ENCODE measurements at regions not wholly inside any gene's neighbourhood (a gene's known extent, or its start where the extent isn't known, plus 50 kb on each side); places are given as distances from the start of the nearest gene placed in this dataset.

DNA sequence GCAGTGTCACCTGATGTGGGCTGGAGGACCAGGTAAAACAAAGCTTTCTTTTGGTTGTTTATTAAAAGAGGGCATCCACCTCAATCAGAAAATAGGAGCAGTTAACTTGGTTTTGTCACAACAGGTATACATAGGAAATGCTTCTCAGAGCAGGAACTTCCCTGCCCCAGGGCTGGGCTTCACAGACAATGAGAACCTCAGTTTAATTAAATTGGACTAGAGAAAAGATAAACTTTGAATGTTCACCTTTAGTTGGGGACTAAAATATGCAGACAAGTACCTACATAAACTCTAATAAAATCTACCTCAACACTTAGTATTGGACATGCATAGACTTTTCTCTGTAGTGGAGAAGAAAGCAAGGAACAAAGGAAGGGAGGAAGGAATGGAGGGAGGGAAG is 392.0 kb downstream of the ENC1 start:
- no peaks in the 10 kb centered on the region for H3K79me2 ChIP-seq (replicated peaks; ENCODE audit: insufficient read depth)
- peaks cover 9% of the 10 kb centered on the region; the same call in 2 of the 3 replicates for H3K4me1 Mint-ChIP-seq
- H2AFZ ChIP-seq: no peak overlapping the region
- H3K4me3 ChIP-seq: no peak overlapping the region
- no peak overlapping the region for H3K4me2 ChIP-seq
- TF ChIP-seq NANOG (IDR thresholded peaks at IDR 0.05; ENCODE audit: borderline replicate concordance) (no peak), EZH2phosphoT487 (IDR thresholded peaks at IDR 0.05; ENCODE audit: unreplicated experiment) (no peak), EZH2 (IDR thresholded peaks at IDR 0.05; ENCODE audit: low read depth, unreplicated experiment) (no peak), ZNF114 (CRISPR knock-in tag; IDR thresholded peaks at IDR 0.05) (no peak), JUNB (IDR thresholded peaks at IDR 0.05; ENCODE audit: unreplicated experiment) (no peak), STAT1 (IDR thresholded peaks at IDR 0.05; ENCODE audit: unreplicated experiment) (no peak), ZNF331 (CRISPR knock-in tag; IDR thresholded peaks at IDR 0.05; ENCODE audit: low read depth) (no peak), POLR2AphosphoS5 (IDR thresholded peaks at IDR 0.05; ENCODE audit: low read depth) (no peak), CREB1 (CRISPR knock-in tag; IDR thresholded peaks at IDR 0.05; ENCODE audit: low read depth) (no peak)
- TF ChIP-seq, protein P1, sequence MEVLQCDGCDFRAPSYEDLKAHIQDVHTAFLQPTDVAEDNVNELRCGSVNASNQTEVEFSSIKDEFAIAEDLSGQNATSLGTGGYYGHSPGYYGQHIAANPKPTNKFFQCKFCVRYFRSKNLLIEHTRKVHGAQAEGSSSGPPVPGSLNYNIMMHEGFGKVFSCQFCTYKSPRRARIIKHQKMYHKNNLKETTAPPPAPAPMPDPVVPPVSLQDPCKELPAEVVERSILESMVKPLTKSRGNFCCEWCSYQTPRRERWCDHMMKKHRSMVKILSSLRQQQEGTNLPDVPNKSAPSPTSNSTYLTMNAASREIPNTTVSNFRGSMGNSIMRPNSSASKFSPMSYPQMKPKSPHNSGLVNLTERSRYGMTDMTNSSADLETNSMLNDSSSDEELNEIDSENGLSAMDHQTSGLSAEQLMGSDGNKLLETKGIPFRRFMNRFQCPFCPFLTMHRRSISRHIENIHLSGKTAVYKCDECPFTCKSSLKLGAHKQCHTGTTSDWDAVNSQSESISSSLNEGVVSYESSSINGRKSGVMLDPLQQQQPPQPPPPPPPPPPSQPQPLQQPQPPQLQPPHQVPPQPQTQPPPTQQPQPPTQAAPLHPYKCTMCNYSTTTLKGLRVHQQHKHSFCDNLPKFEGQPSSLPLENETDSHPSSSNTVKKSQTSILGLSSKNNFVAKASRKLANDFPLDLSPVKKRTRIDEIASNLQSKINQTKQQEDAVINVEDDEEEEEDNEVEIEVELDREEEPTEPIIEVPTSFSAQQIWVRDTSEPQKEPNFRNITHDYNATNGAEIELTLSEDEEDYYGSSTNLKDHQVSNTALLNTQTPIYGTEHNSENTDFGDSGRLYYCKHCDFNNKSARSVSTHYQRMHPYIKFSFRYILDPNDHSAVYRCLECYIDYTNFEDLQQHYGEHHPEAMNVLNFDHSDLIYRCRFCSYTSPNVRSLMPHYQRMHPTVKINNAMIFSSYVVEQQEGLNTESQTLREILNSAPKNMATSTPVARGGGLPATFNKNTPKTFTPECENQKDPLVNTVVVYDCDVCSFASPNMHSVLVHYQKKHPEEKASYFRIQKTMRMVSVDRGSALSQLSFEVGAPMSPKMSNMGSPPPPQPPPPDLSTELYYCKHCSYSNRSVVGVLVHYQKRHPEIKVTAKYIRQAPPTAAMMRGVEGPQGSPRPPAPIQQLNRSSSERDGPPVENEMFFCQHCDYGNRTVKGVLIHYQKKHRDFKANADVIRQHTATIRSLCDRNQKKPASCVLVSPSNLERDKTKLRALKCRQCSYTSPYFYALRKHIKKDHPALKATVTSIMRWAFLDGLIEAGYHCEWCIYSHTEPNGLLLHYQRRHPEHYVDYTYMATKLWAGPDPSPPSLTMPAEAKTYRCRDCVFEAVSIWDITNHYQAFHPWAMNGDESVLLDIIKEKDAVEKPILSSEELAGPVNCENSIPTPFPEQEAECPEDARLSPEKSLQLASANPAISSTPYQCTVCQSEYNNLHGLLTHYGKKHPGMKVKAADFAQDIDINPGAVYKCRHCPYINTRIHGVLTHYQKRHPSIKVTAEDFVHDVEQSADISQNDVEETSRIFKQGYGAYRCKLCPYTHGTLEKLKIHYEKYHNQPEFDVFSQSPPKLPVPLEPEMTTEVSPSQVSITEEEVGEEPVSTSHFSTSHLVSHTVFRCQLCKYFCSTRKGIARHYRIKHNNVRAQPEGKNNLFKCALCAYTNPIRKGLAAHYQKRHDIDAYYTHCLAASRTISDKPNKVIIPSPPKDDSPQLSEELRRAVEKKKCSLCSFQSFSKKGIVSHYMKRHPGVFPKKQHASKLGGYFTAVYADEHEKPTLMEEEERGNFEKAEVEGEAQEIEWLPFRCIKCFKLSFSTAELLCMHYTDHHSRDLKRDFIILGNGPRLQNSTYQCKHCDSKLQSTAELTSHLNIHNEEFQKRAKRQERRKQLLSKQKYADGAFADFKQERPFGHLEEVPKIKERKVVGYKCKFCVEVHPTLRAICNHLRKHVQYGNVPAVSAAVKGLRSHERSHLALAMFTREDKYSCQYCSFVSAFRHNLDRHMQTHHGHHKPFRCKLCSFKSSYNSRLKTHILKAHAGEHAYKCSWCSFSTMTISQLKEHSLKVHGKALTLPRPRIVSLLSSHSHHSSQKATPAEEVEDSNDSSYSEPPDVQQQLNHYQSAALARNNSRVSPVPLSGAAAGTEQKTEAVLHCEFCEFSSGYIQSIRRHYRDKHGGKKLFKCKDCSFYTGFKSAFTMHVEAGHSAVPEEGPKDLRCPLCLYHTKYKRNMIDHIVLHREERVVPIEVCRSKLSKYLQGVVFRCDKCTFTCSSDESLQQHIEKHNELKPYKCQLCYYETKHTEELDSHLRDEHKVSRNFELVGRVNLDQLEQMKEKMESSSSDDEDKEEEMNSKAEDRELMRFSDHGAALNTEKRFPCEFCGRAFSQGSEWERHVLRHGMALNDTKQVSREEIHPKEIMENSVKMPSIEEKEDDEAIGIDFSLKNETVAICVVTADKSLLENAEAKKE (CRISPR knock-in tag; IDR thresholded peaks at IDR 0.05): no peak
- TF ChIP-seq, protein P2, sequence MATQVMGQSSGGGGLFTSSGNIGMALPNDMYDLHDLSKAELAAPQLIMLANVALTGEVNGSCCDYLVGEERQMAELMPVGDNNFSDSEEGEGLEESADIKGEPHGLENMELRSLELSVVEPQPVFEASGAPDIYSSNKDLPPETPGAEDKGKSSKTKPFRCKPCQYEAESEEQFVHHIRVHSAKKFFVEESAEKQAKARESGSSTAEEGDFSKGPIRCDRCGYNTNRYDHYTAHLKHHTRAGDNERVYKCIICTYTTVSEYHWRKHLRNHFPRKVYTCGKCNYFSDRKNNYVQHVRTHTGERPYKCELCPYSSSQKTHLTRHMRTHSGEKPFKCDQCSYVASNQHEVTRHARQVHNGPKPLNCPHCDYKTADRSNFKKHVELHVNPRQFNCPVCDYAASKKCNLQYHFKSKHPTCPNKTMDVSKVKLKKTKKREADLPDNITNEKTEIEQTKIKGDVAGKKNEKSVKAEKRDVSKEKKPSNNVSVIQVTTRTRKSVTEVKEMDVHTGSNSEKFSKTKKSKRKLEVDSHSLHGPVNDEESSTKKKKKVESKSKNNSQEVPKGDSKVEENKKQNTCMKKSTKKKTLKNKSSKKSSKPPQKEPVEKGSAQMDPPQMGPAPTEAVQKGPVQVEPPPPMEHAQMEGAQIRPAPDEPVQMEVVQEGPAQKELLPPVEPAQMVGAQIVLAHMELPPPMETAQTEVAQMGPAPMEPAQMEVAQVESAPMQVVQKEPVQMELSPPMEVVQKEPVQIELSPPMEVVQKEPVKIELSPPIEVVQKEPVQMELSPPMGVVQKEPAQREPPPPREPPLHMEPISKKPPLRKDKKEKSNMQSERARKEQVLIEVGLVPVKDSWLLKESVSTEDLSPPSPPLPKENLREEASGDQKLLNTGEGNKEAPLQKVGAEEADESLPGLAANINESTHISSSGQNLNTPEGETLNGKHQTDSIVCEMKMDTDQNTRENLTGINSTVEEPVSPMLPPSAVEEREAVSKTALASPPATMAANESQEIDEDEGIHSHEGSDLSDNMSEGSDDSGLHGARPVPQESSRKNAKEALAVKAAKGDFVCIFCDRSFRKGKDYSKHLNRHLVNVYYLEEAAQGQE (IDR thresholded peaks at IDR 0.05; ENCODE audit: unreplicated experiment): no peak
- TF ChIP-seq, protein P3, sequence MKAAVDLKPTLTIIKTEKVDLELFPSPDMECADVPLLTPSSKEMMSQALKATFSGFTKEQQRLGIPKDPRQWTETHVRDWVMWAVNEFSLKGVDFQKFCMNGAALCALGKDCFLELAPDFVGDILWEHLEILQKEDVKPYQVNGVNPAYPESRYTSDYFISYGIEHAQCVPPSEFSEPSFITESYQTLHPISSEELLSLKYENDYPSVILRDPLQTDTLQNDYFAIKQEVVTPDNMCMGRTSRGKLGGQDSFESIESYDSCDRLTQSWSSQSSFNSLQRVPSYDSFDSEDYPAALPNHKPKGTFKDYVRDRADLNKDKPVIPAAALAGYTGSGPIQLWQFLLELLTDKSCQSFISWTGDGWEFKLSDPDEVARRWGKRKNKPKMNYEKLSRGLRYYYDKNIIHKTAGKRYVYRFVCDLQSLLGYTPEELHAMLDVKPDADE (IDR thresholded peaks at IDR 0.05): no peak
- TF ChIP-seq, protein P4, sequence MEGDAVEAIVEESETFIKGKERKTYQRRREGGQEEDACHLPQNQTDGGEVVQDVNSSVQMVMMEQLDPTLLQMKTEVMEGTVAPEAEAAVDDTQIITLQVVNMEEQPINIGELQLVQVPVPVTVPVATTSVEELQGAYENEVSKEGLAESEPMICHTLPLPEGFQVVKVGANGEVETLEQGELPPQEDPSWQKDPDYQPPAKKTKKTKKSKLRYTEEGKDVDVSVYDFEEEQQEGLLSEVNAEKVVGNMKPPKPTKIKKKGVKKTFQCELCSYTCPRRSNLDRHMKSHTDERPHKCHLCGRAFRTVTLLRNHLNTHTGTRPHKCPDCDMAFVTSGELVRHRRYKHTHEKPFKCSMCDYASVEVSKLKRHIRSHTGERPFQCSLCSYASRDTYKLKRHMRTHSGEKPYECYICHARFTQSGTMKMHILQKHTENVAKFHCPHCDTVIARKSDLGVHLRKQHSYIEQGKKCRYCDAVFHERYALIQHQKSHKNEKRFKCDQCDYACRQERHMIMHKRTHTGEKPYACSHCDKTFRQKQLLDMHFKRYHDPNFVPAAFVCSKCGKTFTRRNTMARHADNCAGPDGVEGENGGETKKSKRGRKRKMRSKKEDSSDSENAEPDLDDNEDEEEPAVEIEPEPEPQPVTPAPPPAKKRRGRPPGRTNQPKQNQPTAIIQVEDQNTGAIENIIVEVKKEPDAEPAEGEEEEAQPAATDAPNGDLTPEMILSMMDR (conservative IDR thresholded peaks at IDR 0.05; ENCODE audit: low read depth in 2 of 2): no peak
- no peaks in the 10 kb centered on the region for H3K27me3 Mint-ChIP-seq (ENCODE audit: insufficient read depth, low read depth, poor library complexity)
- no peaks in the 10 kb centered on the region for H3K36me3 ChIP-seq (ENCODE audit: insufficient read depth)
- no peaks in the 10 kb centered on the region for H3F3A ChIP-seq (replicated peaks; ENCODE audit: low read depth)
- peaks cover 14% of the 10 kb centered on the region; the same call in 1 of the 2 replicates for H3K9me2 ChIP-seq (ENCODE audit: insufficient read depth)
- no peaks in the 10 kb centered on the region for H3K9me3 Mint-ChIP-seq
- no peaks in the 10 kb centered on the region for H3K36me3 Mint-ChIP-seq (ENCODE audit: low read depth)
- no peak overlapping the region for H3K27ac Mint-ChIP-seq
- H3K4me3 Mint-ChIP-seq: no peak overlapping the region
- 0 out of 2 replicates have a peak, but pooled peaks cover 4% of the 10 kb centered on the region for H3K4me1 ChIP-seq (ENCODE audit: insufficient read depth)
- ATAC-seq (no peak), DNase-seq (ENCODE audit: low spot score) (no peak)
- H3K27ac ChIP-seq (ENCODE audit: low read depth): no peak overlapping the region
- H3K27me3 ChIP-seq (ENCODE audit: insufficient read depth): no peaks in the 10 kb centered on the region
- no peaks in the 10 kb centered on the region for H4K20me1 ChIP-seq (replicated peaks; ENCODE audit: insufficient read depth)

Measured in GM23338 (cell line).